Glutamatergic neuron (in vitro differentiated cells): ENCODE measurements at regions not wholly inside any gene's neighbourhood (a gene's known extent, or its start where the extent isn't known, plus 50 kb on each side); places are given as distances from the start of the nearest gene placed in this dataset.

Experiments used
- DNase-seq: peaks from one replicate; pipeline ENCODE4 v3.0.0; 2022
- H3K27ac Mint-ChIP-seq: one replicate; pipeline ENCODE4 v1.8.0; 2020; ENCODE audit warnings: mild to moderate bottlenecking, mixed read lengths, inconsistent platforms; ENCODE audit not compliant: unreplicated experiment
- H3K27me3 Mint-ChIP-seq: one replicate; pipeline ENCODE4 v1.8.0; 2020; ENCODE audit warnings: mild to moderate bottlenecking, moderate library complexity, mixed read lengths, inconsistent platforms; ENCODE audit not compliant: unreplicated experiment
- H3K36me3 Mint-ChIP-seq: one replicate; pipeline ENCODE4 v1.8.0; 2020; ENCODE audit warnings: mild to moderate bottlenecking, mixed read lengths, inconsistent platforms; ENCODE audit not compliant: unreplicated experiment
- H3K4me1 Mint-ChIP-seq: one replicate; pipeline ENCODE4 v1.8.0; 2020; ENCODE audit warnings: mild to moderate bottlenecking, low read depth, mixed read lengths, inconsistent platforms; ENCODE audit not compliant: unreplicated experiment
- H3K4me3 Mint-ChIP-seq: one replicate; pipeline ENCODE4 v1.8.0; 2020; ENCODE audit warnings: mild to moderate bottlenecking, mixed read lengths, inconsistent platforms; ENCODE audit not compliant: unreplicated experiment
- H3K9me3 Mint-ChIP-seq: one replicate; pipeline ENCODE4 v1.8.0; 2020; ENCODE audit warnings: mild to moderate bottlenecking, moderate library complexity, mixed read lengths, inconsistent platforms; ENCODE audit not compliant: unreplicated experiment
- TF ChIP-seq, protein P1 (sequence below): fragments of 200-600 bp; sonication (generic); IDR thresholded peaks from one replicate; pipeline ENCODE4 v1.5.0; 2021; ENCODE audit not compliant: partially characterized antibody, unreplicated experiment

DNA sequence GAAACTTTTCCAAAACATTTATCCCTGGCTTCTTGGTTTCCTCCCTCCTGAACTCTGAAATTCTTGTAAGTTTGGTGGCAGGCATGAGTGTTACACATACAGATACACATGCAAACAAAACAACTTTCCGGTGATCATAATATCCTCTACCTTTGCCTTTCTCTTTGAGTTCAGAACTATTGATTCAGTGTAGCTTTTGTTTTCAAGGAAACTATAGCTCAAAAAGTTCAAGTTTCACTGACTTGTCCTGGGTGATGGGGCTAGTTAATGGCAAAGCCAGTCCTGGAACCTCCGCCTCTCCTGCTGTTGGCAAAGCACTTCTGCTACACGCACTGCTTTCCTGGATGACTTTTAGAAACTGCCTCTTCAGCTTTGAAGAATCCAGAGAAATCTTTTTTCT is 177.3 kb upstream of the FAT1 start:
- Mint-ChIP-seq H3K4me1 (no peaks in the 10 kb centered on the region), H3K27me3 (peaks cover 2% of the 10 kb centered on the region), H3K9me3 (peaks cover 2% of the 10 kb centered on the region), H3K4me3 (no peak overlapping the region), H3K27ac (no peak overlapping the region), H3K36me3 (no peaks in the 10 kb centered on the region)
- TF ChIP-seq, protein P1, sequence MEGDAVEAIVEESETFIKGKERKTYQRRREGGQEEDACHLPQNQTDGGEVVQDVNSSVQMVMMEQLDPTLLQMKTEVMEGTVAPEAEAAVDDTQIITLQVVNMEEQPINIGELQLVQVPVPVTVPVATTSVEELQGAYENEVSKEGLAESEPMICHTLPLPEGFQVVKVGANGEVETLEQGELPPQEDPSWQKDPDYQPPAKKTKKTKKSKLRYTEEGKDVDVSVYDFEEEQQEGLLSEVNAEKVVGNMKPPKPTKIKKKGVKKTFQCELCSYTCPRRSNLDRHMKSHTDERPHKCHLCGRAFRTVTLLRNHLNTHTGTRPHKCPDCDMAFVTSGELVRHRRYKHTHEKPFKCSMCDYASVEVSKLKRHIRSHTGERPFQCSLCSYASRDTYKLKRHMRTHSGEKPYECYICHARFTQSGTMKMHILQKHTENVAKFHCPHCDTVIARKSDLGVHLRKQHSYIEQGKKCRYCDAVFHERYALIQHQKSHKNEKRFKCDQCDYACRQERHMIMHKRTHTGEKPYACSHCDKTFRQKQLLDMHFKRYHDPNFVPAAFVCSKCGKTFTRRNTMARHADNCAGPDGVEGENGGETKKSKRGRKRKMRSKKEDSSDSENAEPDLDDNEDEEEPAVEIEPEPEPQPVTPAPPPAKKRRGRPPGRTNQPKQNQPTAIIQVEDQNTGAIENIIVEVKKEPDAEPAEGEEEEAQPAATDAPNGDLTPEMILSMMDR: no peak
- no peak for DNase-seq

DNA sequence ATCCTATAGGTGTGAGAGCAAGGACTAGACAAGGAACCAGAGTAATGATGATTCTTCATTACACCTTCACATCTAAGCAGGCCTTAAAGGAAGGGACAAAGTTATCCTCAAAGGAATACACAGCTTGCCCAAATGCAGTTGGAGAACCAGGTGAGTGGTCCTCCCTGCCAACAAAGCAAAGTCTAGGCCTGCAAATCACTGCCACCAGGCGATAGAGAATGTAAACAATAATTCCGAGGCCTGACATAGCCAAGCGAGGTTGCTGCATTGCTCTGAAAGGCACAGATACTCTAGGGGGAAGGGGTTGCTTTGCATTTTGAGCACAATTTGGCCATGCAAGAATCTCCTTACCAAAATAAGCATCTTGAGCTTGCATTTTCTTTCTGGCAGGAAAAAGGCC is 178.2 kb upstream of the FAT1 start:
- Mint-ChIP-seq H3K36me3 (no peaks in the 10 kb centered on the region), H3K27me3 (peaks cover 2% of the 10 kb centered on the region), H3K27ac (no peak overlapping the region), H3K4me3 (no peak overlapping the region), H3K4me1 (no peaks in the 10 kb centered on the region), H3K9me3 (peaks cover 1% of the 10 kb centered on the region)
- no peak for DNase-seq
- TF ChIP-seq, protein P1: no peak

DNA sequence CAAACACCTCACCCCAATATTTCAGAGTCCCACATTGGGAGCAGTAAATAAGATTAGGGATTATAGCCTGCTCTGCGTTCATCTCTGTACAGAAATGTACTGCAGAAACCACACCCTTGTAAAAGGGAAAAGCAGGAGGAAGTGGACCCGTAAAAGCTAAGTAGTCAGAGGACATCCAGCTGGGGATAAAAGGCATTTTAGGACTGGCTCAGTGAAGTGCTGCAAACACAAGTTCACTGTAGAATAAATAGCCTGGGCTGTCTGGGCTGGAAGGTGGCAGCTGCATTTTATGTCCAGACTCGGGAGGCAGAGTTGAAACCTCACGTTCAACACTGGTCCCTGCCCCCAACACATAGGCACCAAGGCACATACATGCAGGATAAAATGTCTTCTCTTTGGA is 178.7 kb upstream of the FAT1 start:
- Mint-ChIP-seq H3K36me3 (no peaks in the 10 kb centered on the region), H3K9me3 (no peaks in the 10 kb centered on the region), H3K4me1 (no peaks in the 10 kb centered on the region), H3K27me3 (peaks cover 2% of the 10 kb centered on the region), H3K27ac (no peak overlapping the region), H3K4me3 (no peak overlapping the region)
- DNase-seq: no peak
- TF ChIP-seq, protein P1: no peak

DNA sequence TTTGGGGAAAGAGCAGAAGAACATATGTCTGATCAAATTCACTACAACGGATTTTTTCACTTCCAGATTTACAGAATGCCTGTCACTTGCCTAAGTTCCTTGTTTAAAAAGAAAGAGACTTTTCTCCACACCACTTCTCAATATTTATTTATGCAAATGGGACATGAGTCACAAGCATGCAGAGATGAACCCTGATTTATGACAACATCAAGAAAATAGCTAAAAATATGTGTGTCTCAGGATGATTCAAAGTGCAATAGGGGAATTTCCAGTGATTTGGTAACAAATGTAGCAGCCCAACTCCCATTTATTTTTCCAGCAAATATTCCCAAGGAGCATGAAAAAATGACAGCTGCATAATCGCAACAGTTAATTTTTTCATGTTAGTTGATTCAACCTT is 180.4 kb upstream of the FAT1 start:
- Mint-ChIP-seq H3K27me3 (peaks cover 2% of the 10 kb centered on the region), H3K4me1 (no peaks in the 10 kb centered on the region), H3K9me3 (no peaks in the 10 kb centered on the region), H3K36me3 (no peaks in the 10 kb centered on the region), H3K27ac (no peak overlapping the region), H3K4me3 (no peak overlapping the region)
- TF ChIP-seq, protein P1: no peak
- no peak for DNase-seq

DNA sequence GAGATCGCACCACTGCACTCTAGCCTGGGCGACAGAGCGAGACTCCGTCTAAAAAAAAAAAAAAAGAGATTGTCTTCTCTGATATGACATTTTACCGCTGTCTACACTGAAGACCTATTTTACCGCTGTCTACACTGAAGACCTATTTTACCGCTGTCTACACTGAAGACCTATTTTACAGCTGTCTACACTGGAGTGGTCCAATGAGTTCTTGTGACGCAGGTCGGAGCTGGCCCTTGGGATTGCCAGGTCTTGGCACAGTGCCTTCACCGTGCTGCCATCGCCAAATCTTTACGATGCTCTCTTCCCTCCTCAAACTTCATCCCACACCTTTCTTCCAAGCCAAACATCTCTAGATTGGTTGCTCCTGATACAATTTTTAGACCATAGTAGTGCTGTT is 183.1 kb upstream of the FAT1 start:
- Mint-ChIP-seq H3K27ac (no peak overlapping the region), H3K36me3 (no peaks in the 10 kb centered on the region), H3K27me3 (peaks cover 2% of the 10 kb centered on the region), H3K4me3 (no peak overlapping the region), H3K4me1 (no peaks in the 10 kb centered on the region), H3K9me3 (no peaks in the 10 kb centered on the region)
- no peak for DNase-seq
- TF ChIP-seq, protein P1: no peak
